MM.1S (cell line): ENCODE measurements at regions not wholly inside any gene's neighbourhood (a gene's known extent, or its start where the extent isn't known, plus 50 kb on each side); places are given as distances from the start of the nearest gene placed in this dataset.

ENCODE experiments used
- DNase-seq: peaks from one replicate; pipeline ENCODE4 v3.0.0-alpha.2; 2015
- H2AFZ ChIP-seq: fragments of 300-600 bp; sonication (generic); 2 replicates; pipeline ENCODE4 v1.6.0; 2016; ENCODE audit warnings: antibody characterized with exemption, low read length
- H3F3A ChIP-seq: fragments of 300-600 bp; sonication (generic); 2 replicates; pipeline ENCODE4 v1.6.1; 2016; ENCODE audit warnings: mild to moderate bottlenecking, antibody characterized with exemption, low read length, moderate library complexity, mixed read lengths; ENCODE audit not compliant: insufficient read depth
- H3K27ac ChIP-seq: fragments of 300-600 bp; sonication (generic); 2 replicates; pipeline ENCODE4 v1.5.1; 2016; ENCODE audit warnings: mild to moderate bottlenecking, low read length
- H3K27me3 ChIP-seq: fragments of 300-600 bp; sonication (generic); replicated peaks from 2 replicates; pipeline ENCODE4 v1.6.0; 2016; ENCODE audit warnings: low read length; ENCODE audit not compliant: insufficient read depth
- H3K36me3 ChIP-seq: fragments of 300-600 bp; sonication (generic); replicated peaks from 2 replicates; pipeline ENCODE4 v1.6.1; 2016; ENCODE audit warnings: mild to moderate bottlenecking, low read length, mixed read lengths; ENCODE audit not compliant: insufficient read depth
- H3K4me1 ChIP-seq: fragments of 300-600 bp; sonication (generic); 2 replicates; pipeline ENCODE4 v1.6.1; 2016; ENCODE audit warnings: low read length, mixed read lengths
- H3K4me2 ChIP-seq: fragments of 300-600 bp; sonication (generic); 2 replicates; pipeline ENCODE4 v1.6.0; 2016; ENCODE audit warnings: low read depth, low read length
- H3K4me3 ChIP-seq: fragments of 300-600 bp; sonication (generic); 2 replicates; pipeline ENCODE4 v1.5.1; 2016; ENCODE audit warnings: low read length, mixed read lengths
- H3K79me2 ChIP-seq: fragments of 300-600 bp; sonication (generic); 2 replicates; pipeline ENCODE4 v1.6.1; 2016; ENCODE audit warnings: mixed run types, low read length, mixed read lengths
- H3K9ac ChIP-seq: fragments of 300-600 bp; sonication (generic); 2 replicates; pipeline ENCODE4 v1.6.1; 2016; ENCODE audit warnings: low read length, mixed read lengths
- H3K9me2 ChIP-seq: fragments of 300-600 bp; sonication (generic); replicated peaks from 2 replicates; pipeline ENCODE4 v1.6.1; 2016; ENCODE audit warnings: mild to moderate bottlenecking, low read length, mixed read lengths; ENCODE audit not compliant: insufficient read depth
- H3K9me3 ChIP-seq: fragments of 300-600 bp; sonication (generic); replicated peaks from 2 replicates; pipeline ENCODE4 v1.6.1; 2016; ENCODE audit warnings: mild to moderate bottlenecking, low read length, mixed read lengths; ENCODE audit not compliant: insufficient read depth
- H4K20me1 ChIP-seq: fragments of 300-600 bp; sonication (generic); 2 replicates; pipeline ENCODE4 v1.6.1; 2016; ENCODE audit warnings: mild to moderate bottlenecking, low read length, moderate library complexity, mixed read lengths; ENCODE audit not compliant: insufficient read depth
- CTCF ChIP-seq: fragments of 300-600 bp; sonication (generic); IDR thresholded peaks from 2 replicates; pipeline ENCODE4 v1.5.1; 2016; ENCODE audit warnings: antibody characterized with exemption, low read length, mixed read lengths
- EZH2 ChIP-seq: fragments of 300-600 bp; sonication (generic); optimal IDR thresholded peaks from 2 replicates; pipeline ENCODE3; 2017; ENCODE audit warnings: low read depth, mild to moderate bottlenecking, antibody characterized with exemption, low read length, mixed read lengths
- EZH2phosphoT487 ChIP-seq: fragments of 300-600 bp; sonication (generic); IDR thresholded peaks from 2 replicates; pipeline ENCODE4 v1.6.1; 2018; ENCODE audit warnings: antibody characterized with exemption, low read length

- H3K27me3 ChIP-seq, result no peaks in the 10 kb centered on the region
- no peak for DNase-seq
These were observed 179.6 kb upstream of the CXorf51A start for GRCh38 chrX:146994163-146994562.

GRCh38 chrX:146973283-146973682 lies 158.7 kb upstream of the CXorf51A start:
- Histone ChIP-seq H4K20me1 (no peaks in the 10 kb centered on the region), H3K36me3 (no peaks in the 10 kb centered on the region), H3K9me2 (no peaks in the 10 kb centered on the region), H3K27me3 (no peaks in the 10 kb centered on the region), H3K4me3 (no peak overlapping the region), H3K79me2 (no peaks in the 10 kb centered on the region), H3K4me1 (no peaks in the 10 kb centered on the region), H3K9me3 (no peaks in the 10 kb centered on the region), H2AFZ (no peak overlapping the region), H3K4me2 (no peak overlapping the region), H3K9ac (no peak overlapping the region), H3K27ac (no peak overlapping the region), H3F3A (no peaks in the 10 kb centered on the region)
- no peak for DNase-seq
- no peak for TF ChIP-seq EZH2phosphoT487
- no peak for TF ChIP-seq CTCF
- no peak for TF ChIP-seq EZH2

More at GRCh38 chrX:146994163-146994562, 179.6 kb upstream of the CXorf51A start:
- Histone ChIP-seq H3K36me3 (no peaks in the 10 kb centered on the region), H3K4me1 (no peaks in the 10 kb centered on the region), H3F3A (no peaks in the 10 kb centered on the region), H3K4me2 (no peak overlapping the region), H3K9me2 (no peaks in the 10 kb centered on the region), H3K27ac (no peak overlapping the region), H4K20me1 (no peaks in the 10 kb centered on the region), H2AFZ (no peak overlapping the region), H3K9me3 (no peaks in the 10 kb centered on the region), H3K79me2 (no peaks in the 10 kb centered on the region), H3K4me3 (no peak overlapping the region), H3K9ac (no peak overlapping the region)
- no peak for TF ChIP-seq EZH2phosphoT487
- no peak for TF ChIP-seq CTCF
- no peak for TF ChIP-seq EZH2

GRCh38 chrX:146967306-146967705 lies 152.8 kb upstream of the CXorf51A start:
- Histone ChIP-seq H3K9me3 (no peaks in the 10 kb centered on the region), H3K4me1 (no peaks in the 10 kb centered on the region), H3K36me3 (no peaks in the 10 kb centered on the region), H3K9me2 (no peaks in the 10 kb centered on the region), H3K4me2 (no peak overlapping the region), H3K27me3 (no peaks in the 10 kb centered on the region), H3K27ac (no peak overlapping the region), H2AFZ (no peak overlapping the region), H3K9ac (no peak overlapping the region), H4K20me1 (no peaks in the 10 kb centered on the region), H3F3A (no peaks in the 10 kb centered on the region), H3K4me3 (no peak overlapping the region), H3K79me2 (no peaks in the 10 kb centered on the region)
- DNase-seq, result no peak
- TF ChIP-seq EZH2phosphoT487 (no peak), CTCF (no peak), EZH2 (no peak)
